ENCODE measurements at regions not wholly inside any gene's neighbourhood (a gene's known extent, or its start where the extent isn't known, plus 50 kb on each side); places are given as distances from the start of the nearest gene placed in this dataset.

DNA sequence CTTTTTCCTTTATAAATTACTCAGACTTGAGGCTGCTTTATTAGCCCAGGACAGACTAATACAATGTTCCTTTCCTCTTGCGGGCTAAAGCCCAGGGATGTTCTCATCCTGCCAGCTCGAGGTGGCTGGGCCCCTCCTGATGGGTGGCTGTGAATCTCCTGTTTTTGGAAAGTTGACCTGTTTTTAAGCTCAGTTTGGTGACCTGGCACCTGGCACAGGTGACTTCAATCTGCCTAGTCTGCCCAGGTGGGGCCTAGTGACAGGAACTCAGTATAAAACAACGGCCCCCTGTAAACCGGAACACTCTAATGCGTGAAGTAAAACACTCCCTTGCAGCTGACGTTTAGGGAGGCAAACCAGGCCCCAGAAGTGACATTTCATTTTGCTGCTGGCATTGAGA is 92.7 kb upstream of the SNTG2 start:
- Mint-ChIP-seq H3K36me3 (ENCODE audit: low read depth) (no peaks in the 10 kb centered on the region), H3K4me1 (peaks cover 10% of the 10 kb centered on the region), H3K27me3 (no peaks in the 10 kb centered on the region), H3K9me3 (peaks cover 12% of the 10 kb centered on the region), H3K27ac (no peak overlapping the region), H3K4me3 (no peak overlapping the region)
- ATAC-seq (replicated peaks) = no peak

DNA sequence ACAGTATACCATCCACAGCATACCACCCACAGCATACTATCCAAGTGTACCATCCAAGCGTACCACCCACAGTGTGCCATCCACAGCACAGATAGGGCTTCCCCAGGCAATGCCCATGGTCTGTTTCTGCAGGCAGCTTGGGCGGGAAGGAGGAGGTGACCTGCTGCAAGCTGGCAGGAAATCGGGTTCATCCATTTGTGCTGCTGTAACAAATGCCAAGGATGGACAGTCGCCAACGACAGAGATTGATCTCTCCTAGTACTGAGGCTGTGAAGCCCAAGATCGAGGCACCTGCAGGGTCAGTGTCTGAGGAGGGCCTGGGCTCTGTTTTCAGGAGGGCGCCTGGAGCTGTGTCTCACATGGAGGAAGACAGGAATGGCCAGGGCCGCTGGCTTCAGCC is 93.6 kb upstream of the SNTG2 start:
- H3K27ac Mint-ChIP-seq = no peak overlapping the region
- no peaks in the 10 kb centered on the region for H3K36me3 Mint-ChIP-seq (ENCODE audit: low read depth)
- H3K4me3 Mint-ChIP-seq = no peak overlapping the region
- peaks cover 12% of the 10 kb centered on the region for H3K9me3 Mint-ChIP-seq
- ATAC-seq (replicated peaks) = no peak
- peaks cover 10% of the 10 kb centered on the region for H3K4me1 Mint-ChIP-seq
- no peaks in the 10 kb centered on the region for H3K27me3 Mint-ChIP-seq

DNA sequence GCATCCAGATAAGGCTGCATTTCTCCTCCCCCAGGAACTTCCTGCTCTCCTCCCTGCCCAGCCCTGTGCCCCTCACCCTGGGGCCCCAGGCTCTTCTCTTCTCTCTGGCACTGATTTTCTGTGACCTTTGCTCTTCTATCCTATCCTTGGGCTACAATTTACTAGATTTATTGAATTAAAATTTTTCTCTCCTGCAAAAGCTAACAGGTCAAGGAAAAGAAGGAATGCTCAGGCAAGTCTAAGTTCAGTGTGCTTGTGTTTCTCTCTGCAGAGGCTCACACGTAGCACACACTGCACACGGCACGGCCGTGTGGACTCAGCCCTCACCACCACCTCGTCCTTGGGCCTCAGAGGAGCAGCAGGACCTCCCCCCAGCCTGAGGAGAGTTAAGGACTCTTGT is 94.2 kb upstream of the SNTG2 start:
- H3K36me3 Mint-ChIP-seq (ENCODE audit: low read depth) = no peaks in the 10 kb centered on the region
- no peak overlapping the region for H3K27ac Mint-ChIP-seq
- H3K4me3 Mint-ChIP-seq = no peak overlapping the region
- H3K9me3 Mint-ChIP-seq = peaks cover 12% of the 10 kb centered on the region
- ATAC-seq (replicated peaks) = no peak
- H3K4me1 Mint-ChIP-seq = peaks cover 10% of the 10 kb centered on the region
- no peaks in the 10 kb centered on the region for H3K27me3 Mint-ChIP-seq

DNA sequence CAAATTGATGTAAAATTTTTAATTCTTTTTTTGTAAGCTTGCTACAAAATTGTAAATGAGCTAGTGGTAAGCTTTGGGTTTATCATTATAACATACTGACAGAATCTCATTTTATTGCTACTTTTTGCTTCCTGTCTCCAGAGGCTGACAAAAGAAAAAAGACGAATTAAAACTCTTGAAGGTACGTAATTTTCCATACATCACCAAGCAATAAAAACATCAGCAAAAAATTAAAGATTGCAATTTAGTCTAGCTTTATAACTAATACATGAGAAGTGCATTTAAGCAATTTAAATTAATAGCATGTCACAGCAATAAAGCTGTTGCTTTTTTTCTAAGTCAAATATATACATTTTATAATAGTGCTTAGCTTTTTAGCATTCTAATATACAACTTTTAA is 94.6 kb upstream of the SNTG2 start:
- no peak for ATAC-seq (replicated peaks)
- Mint-ChIP-seq H3K27me3 (no peaks in the 10 kb centered on the region), H3K4me1 (peaks cover 10% of the 10 kb centered on the region), H3K27ac (peak overlapping the region; percentile 82), H3K4me3 (no peak overlapping the region), H3K36me3 (ENCODE audit: low read depth) (no peaks in the 10 kb centered on the region), H3K9me3 (peaks cover 12% of the 10 kb centered on the region)

DNA sequence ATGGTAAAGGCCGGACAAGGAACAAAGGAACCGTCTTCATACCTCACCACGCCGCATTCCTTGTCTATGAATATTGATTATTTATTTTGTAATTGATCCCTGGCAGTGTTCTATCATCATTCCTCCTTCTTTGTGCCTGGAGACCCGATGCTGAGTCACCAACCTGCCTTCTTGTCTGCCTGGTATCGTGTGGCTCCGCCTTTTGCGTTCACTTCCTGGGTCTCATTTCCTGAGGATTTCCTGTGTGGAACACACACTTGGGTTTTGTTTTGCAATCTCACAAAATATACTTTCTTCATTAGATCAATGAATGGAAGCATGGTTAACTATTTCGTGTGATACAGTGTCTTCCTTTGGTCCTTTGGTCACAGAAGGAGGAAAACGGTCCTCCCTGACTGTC is 95.5 kb upstream of the SNTG2 start:
- Mint-ChIP-seq H3K27ac (peak overlapping the region; percentile 82), H3K9me3 (peaks cover 12% of the 10 kb centered on the region), H3K4me1 (peaks cover 10% of the 10 kb centered on the region), H3K27me3 (no peaks in the 10 kb centered on the region), H3K4me3 (peak overlapping the region; percentile 52), H3K36me3 (ENCODE audit: low read depth) (no peaks in the 10 kb centered on the region)
- ATAC-seq (replicated peaks) = peak; percentile 46

DNA sequence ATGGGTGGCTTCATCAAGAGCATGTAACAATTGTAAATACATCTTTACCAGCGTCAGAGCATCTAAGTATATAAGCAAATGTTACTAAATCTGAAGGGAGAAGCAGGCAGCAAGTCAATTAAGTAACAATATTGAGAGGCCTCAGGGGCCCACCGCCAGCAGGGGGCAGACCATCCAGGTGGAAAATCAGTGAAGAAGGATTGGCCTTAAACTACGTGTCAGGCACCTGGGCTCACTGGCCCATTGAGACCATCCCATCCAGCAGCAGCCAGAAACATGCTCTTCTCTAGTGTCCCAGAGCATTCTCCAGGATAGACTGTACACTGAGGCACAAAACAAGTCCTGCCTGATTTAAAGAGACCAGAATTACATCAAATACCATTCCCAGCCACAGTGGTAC is 96.2 kb upstream of the SNTG2 start:
- ATAC-seq (replicated peaks) = peak; percentile 53
- H3K36me3 Mint-ChIP-seq (ENCODE audit: low read depth) = no peaks in the 10 kb centered on the region
- H3K4me1 Mint-ChIP-seq = peaks cover 10% of the 10 kb centered on the region
- H3K27ac Mint-ChIP-seq = peak overlapping the region; percentile 82
- peaks cover 12% of the 10 kb centered on the region for H3K9me3 Mint-ChIP-seq
- H3K27me3 Mint-ChIP-seq = no peaks in the 10 kb centered on the region
- H3K4me3 Mint-ChIP-seq = peak overlapping the region; percentile 52

DNA sequence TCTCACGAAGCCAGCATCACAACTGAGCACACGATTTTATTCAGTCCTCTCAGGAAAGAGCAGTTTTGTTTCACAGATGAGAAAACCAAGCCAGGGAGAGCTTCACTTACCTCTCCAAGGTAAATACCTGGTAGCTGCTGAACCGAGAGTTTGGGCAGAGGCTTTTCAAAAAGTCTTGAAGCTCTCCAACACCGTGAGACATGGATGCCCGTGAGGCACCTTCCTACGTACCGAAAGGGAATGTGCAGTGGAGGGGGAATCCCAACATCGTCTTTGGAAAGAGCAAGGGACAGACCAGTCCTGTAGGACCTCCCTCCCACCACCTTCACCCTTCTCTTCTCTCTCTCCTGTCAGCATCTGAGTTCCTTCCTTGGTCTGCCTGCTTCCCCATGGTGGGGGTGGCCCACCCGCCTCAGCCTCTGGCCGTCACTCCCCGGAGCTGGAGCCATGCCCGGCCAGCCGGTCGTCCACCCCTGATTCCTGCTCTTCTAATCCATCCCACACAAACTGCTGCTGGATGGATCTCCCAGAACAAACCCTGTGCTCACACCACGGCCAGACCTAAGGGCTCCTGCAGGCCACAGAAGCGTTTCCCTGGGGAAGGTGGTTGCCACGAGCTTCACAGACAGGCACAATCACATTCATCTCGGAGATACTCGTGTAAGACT is 97.3 kb upstream of the SNTG2 start:
- Mint-ChIP-seq H3K27me3 (no peaks in the 10 kb centered on the region), H3K36me3 (ENCODE audit: low read depth) (no peaks in the 10 kb centered on the region), H3K27ac (no peak overlapping the region), H3K4me1 (peaks cover 10% of the 10 kb centered on the region), H3K9me3 (peaks cover 12% of the 10 kb centered on the region), H3K4me3 (no peak overlapping the region)
- no peak for ATAC-seq (replicated peaks)

DNA sequence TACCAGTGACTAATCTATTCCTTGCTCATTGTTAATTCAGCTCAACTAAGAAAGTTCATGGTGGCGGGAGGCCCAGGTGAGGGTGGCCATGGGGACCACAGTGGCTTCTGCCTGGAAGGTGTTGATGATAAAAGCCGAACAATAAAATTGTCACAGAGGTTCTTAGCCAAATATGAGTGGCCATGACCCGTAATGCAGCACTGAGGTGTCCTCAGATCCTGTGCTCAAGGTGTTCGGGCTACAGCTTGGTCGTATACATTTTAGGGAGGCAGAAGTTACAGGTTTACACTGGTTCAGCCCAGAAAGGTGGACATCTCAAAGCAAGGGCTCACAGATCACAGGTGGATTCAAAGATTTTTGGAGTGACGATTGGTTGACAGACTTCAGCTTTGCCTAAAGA is 98.5 kb upstream of the SNTG2 start:
- H3K36me3 Mint-ChIP-seq (ENCODE audit: low read depth) = no peaks in the 10 kb centered on the region

DNA sequence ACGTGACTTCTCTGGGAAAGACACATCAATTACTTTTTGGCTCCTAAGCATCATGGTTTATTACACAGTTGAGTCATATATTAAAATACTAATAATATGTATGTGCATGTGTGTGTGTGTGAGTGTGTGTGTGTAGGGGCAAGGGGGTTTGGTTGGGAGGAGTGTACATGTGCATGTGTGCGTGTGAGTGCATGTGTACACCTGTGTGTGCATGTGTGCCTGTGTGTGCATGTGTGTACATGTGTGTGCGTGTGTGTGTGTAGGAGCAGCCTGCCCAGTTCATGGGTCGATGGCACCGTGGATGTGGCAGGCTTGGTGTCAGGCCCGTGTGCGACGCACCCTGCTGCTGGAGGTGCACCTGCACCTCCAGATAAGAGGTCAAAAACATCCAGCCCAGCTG is 99.0 kb upstream of the SNTG2 start:
- peaks cover 10% of the 10 kb centered on the region for H3K4me1 Mint-ChIP-seq
- no peak for ATAC-seq (replicated peaks)
- no peaks in the 10 kb centered on the region for H3K27me3 Mint-ChIP-seq
- no peak overlapping the region for H3K27ac Mint-ChIP-seq
- H3K4me3 Mint-ChIP-seq = no peak overlapping the region
- H3K36me3 Mint-ChIP-seq (ENCODE audit: low read depth) = no peaks in the 10 kb centered on the region
- peaks cover 12% of the 10 kb centered on the region for H3K9me3 Mint-ChIP-seq

More for the DNA sequence above, 98.5 kb upstream of the SNTG2 start:
- no peak for ATAC-seq (replicated peaks)
- peaks cover 12% of the 10 kb centered on the region for H3K9me3 Mint-ChIP-seq
- H3K27ac Mint-ChIP-seq = no peak overlapping the region
- no peaks in the 10 kb centered on the region for H3K27me3 Mint-ChIP-seq
- H3K4me3 Mint-ChIP-seq = no peak overlapping the region
- peaks cover 10% of the 10 kb centered on the region for H3K4me1 Mint-ChIP-seq

DNA sequence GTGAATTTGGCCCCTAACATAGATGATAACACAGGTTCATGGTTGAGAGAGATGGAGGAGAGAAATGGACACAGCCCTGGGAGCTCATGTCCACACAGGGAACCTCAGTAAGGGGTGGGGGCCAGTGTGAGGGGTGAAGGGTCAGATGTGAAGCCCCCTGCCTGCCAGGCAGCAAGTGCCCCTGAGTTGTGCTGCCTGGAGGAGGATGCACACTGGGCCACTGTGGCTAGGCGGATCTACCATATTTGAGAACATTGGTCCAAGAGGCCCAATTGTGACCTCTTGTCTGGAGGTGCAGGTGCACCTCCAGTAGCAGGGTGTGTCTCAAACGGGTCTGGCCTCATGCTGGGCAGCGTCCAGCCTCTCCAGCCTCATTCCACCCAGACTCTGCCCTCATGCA is 99.6 kb upstream of the SNTG2 start:
- peaks cover 10% of the 10 kb centered on the region for H3K4me1 Mint-ChIP-seq
- no peaks in the 10 kb centered on the region for H3K27me3 Mint-ChIP-seq
- H3K36me3 Mint-ChIP-seq (ENCODE audit: low read depth) = no peaks in the 10 kb centered on the region
- H3K27ac Mint-ChIP-seq = no peak overlapping the region
- no peak overlapping the region for H3K4me3 Mint-ChIP-seq
- no peak for ATAC-seq (replicated peaks)
- peaks cover 12% of the 10 kb centered on the region for H3K9me3 Mint-ChIP-seq

DNA sequence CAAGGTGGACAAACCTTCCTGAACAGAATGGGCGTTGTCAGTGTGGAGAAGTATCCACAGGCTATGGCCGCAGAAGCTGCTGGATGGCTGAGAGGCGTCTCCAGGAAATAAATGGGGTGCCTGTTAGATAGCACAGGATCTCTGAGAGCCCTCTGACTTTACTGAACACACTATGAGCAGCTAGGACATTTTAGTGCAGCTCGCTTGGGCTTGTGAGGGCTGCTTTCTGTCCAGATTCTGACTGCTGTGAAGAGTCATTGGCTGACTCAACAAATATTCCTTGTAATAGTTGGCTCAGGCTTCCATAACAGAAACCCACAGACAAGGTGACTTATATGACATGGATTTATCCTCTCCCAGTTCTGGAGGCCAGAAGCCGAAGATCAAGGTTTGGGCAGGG is 100.2 kb upstream of the SNTG2 start:
- no peaks in the 10 kb centered on the region for H3K36me3 Mint-ChIP-seq (ENCODE audit: low read depth)
- H3K27me3 Mint-ChIP-seq = no peaks in the 10 kb centered on the region
- H3K4me3 Mint-ChIP-seq = no peak overlapping the region
- H3K27ac Mint-ChIP-seq = no peak overlapping the region
- peaks cover 6% of the 10 kb centered on the region for H3K4me1 Mint-ChIP-seq
- peaks cover 9% of the 10 kb centered on the region for H3K9me3 Mint-ChIP-seq
- ATAC-seq (replicated peaks) = no peak

DNA sequence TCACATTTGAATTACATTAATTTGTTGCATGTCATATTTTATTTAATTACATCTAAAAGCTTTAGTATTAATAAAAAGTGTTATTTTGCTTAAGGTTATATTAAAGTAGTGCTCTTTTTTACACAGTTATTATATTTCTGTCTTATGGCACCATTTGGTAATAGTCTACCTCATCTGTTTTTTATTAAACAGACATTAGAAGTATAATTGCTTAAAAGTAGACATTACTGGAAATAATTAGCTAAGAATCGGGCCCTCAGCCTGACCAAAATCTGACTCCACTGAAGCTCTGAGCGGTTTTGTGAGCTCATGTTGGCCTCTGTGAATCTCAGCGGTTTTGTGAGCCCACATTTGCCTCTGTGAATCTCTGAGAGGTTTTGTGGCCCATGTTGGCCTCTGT is 102.5 kb upstream of the SNTG2 start:
- H3K36me3 Mint-ChIP-seq (ENCODE audit: low read depth) = no peaks in the 10 kb centered on the region

DNA sequence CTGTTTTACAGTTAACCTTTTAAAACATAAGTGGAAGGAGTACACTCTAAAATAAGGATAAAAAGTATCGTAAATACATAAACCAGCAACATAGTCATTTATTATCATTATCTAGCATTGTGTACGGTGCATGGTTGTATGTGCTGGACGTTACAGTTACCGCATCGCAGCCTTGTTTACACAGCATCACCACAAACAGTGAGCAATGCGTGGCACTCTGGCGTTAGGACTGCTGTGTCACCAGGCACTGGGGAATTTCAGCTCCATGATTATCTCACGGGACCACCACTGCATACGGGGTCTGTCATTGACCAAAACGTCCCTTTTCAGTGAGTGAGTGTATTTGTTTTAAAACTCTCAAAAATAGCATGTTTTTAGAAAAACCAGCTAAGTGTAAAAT is 103.0 kb upstream of the SNTG2 start:
- Mint-ChIP-seq H3K4me3 (no peak overlapping the region), H3K9me3 (no peaks in the 10 kb centered on the region), H3K4me1 (no peaks in the 10 kb centered on the region), H3K36me3 (ENCODE audit: low read depth) (no peaks in the 10 kb centered on the region), H3K27me3 (peaks cover 4% of the 10 kb centered on the region), H3K27ac (no peak overlapping the region)
- ATAC-seq (replicated peaks) = no peak

More for the DNA sequence above, 102.5 kb upstream of the SNTG2 start:
- Mint-ChIP-seq H3K4me1 (no peaks in the 10 kb centered on the region), H3K27me3 (peaks cover 4% of the 10 kb centered on the region), H3K27ac (no peak overlapping the region), H3K9me3 (no peaks in the 10 kb centered on the region), H3K4me3 (no peak overlapping the region)
- ATAC-seq (replicated peaks) = no peak

DNA sequence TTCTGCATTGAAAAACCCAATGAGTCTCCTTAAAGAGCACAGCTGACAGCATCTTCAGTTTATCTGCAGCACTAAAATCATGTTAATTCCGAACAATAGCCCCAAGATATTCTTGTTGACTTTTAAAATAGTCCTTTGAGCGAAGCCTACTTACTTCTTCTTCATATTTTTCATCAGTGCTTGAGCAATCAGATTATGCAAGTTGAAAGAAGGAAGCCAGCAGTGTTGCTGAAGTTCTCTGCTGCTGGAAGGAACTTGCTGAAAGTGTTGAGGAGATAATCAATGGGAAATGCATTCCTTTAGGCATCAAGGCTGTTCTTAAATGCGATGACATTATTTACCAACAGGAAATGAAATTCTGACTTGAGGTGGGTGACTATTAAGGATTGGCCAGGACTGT is 105.9 kb upstream of the SNTG2 start:
- no peak overlapping the region for H3K4me3 Mint-ChIP-seq
- peaks cover 8% of the 10 kb centered on the region for H3K27me3 Mint-ChIP-seq
- H3K27ac Mint-ChIP-seq = no peak overlapping the region
- H3K9me3 Mint-ChIP-seq = no peaks in the 10 kb centered on the region
- no peak for ATAC-seq (replicated peaks)
- no peaks in the 10 kb centered on the region for H3K36me3 Mint-ChIP-seq (ENCODE audit: low read depth)
- H3K4me1 Mint-ChIP-seq = no peaks in the 10 kb centered on the region

DNA sequence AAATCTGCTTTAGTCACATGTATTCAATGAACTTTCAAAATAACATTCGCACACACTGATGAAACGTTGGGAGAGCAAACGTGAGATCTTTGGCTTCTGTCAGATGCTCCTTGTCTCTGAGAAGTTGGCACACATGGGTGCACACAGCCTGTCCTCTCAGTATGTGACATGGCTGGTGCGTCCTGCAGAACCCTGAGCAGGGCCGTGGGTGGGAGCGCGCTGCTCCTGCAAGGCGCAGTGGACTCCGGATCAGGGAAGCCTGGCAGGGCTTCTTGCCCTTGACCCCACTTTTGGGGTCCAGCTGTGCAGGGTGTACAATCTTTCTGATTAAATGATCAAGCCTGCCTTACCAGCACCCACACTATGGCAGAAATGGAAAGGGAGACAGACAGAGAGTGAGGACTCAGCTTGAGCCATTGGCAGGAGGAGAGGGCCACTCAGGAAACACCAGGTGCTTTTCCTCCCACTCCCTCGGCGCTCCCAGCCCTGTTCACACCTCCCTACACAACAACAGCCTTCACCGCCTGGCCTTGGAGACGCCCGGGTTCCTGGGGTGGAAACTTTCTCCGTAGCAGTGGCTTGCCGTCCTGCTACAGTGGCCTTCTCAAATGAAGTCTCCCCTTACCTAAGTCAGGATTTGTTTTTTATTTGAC is 108.4 kb upstream of the SNTG2 start:
- Mint-ChIP-seq H3K4me3 (no peak overlapping the region), H3K4me1 (no peaks in the 10 kb centered on the region), H3K36me3 (ENCODE audit: low read depth) (no peaks in the 10 kb centered on the region), H3K9me3 (no peaks in the 10 kb centered on the region), H3K27me3 (peaks cover 20% of the 10 kb centered on the region), H3K27ac (no peak overlapping the region)
- no peak for ATAC-seq (replicated peaks)

Data from activated T-helper 17 cell treated with anti-CD3 and anti-CD28 coated beads, Interleukin-2, amount 50 U/mL, for 72 hours (primary cell).